ENCODE measurements at regions not wholly inside any gene's neighbourhood (a gene's known extent, or its start where the extent isn't known, plus 50 kb on each side); places are given as distances from the start of the nearest gene placed in this dataset.

DNA sequence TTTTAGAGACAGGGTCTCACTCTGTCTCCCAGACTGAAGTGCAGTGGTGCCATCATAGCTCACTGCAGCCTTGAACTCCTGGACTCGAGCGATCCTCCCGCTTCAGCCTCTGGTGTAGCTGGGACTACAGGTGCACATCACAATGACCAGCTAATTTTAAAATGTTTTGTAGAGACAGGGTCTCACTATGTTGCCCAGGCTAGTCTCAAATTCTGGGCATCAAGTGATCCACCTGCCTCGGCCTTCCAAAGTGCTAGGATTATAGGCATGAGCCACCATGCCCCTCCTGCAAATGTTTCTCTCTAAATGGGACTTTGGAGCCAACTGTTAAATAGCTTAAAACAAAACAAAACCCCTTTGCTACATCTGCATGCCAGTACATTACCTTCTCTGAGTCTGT lies 82.2 kb upstream of the BRD7 start:
- TF ChIP-seq, protein P1, sequence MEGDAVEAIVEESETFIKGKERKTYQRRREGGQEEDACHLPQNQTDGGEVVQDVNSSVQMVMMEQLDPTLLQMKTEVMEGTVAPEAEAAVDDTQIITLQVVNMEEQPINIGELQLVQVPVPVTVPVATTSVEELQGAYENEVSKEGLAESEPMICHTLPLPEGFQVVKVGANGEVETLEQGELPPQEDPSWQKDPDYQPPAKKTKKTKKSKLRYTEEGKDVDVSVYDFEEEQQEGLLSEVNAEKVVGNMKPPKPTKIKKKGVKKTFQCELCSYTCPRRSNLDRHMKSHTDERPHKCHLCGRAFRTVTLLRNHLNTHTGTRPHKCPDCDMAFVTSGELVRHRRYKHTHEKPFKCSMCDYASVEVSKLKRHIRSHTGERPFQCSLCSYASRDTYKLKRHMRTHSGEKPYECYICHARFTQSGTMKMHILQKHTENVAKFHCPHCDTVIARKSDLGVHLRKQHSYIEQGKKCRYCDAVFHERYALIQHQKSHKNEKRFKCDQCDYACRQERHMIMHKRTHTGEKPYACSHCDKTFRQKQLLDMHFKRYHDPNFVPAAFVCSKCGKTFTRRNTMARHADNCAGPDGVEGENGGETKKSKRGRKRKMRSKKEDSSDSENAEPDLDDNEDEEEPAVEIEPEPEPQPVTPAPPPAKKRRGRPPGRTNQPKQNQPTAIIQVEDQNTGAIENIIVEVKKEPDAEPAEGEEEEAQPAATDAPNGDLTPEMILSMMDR (conservative IDR thresholded peaks at IDR 0.05; ENCODE audit: low read depth, low read length) = no peak
- no peak for TF ChIP-seq EZH2 (IDR thresholded peaks at IDR 0.05; ENCODE audit: low read length, unreplicated experiment)
